Islet precursor cell (in vitro differentiated cells): ENCODE measurements at regions not wholly inside any gene's neighbourhood (a gene's known extent, or its start where the extent isn't known, plus 50 kb on each side); places are given as distances from the start of the nearest gene placed in this dataset.
A peak's percentile ranks its signal among the peaks of the same experiment; 100 is the strongest.

Experiments used
- DNase-seq: peaks from one replicate; pipeline ENCODE4 v3.0.0-alpha.2; 2018

GRCh38 chr6:88558981-88559380, 392.8 kb upstream of the CNR1 start:
- DNase-seq, result no peak

GRCh38 chr6:88556663-88557062, 390.5 kb upstream of the CNR1 start:
- DNase-seq, result no peak

- DNase-seq, result no peak
Observed at GRCh38 chr6:88548891-88549505, 382.9 kb upstream of the CNR1 start.

- no peak for DNase-seq
Observed at GRCh38 chr6:88547768-88548167, 381.6 kb upstream of the CNR1 start.

- DNase-seq, result no peak
Observed at GRCh38 chr6:88545991-88546390, 379.8 kb upstream of the CNR1 start.

- DNase-seq, result no peak
Observed at GRCh38 chr6:88544986-88545612, 379.0 kb upstream of the CNR1 start.

GRCh38 chr6:88539295-88539764, 373.2 kb upstream of the CNR1 start:
- no peak for DNase-seq

- no peak for DNase-seq
Observed at GRCh38 chr6:88538840-88539239, 372.7 kb upstream of the CNR1 start.

GRCh38 chr6:88538130-88538706, 372.1 kb upstream of the CNR1 start:
- DNase-seq, result peak; percentile 78

GRCh38 chr6:88536071-88536625, 370.0 kb upstream of the CNR1 start:
- DNase-seq, result no peak

- DNase-seq, result no peak
Observed at GRCh38 chr6:88535306-88535705, 369.2 kb upstream of the CNR1 start.

GRCh38 chr6:88532241-88532860, 366.2 kb upstream of the CNR1 start:
- DNase-seq, result no peak

GRCh38 chr6:88529726-88530125, 363.6 kb upstream of the CNR1 start:
- no peak for DNase-seq

GRCh38 chr6:88520445-88520844, 354.3 kb upstream of the CNR1 start:
- no peak for DNase-seq

GRCh38 chr6:88520017-88520338, 353.8 kb upstream of the CNR1 start:
- DNase-seq, result no peak

GRCh38 chr6:88519301-88520016, 353.3 kb upstream of the CNR1 start:
- DNase-seq, result no peak

GRCh38 chr6:88517737-88518136, 351.6 kb upstream of the CNR1 start:
- no peak for DNase-seq

- no peak for DNase-seq
Observed at GRCh38 chr6:88513920-88514319, 347.8 kb upstream of the CNR1 start.

GRCh38 chr6:88513471-88513870, 347.3 kb upstream of the CNR1 start:
- no peak for DNase-seq

GRCh38 chr6:88512951-88513350, 346.8 kb upstream of the CNR1 start:
- DNase-seq, result no peak

GRCh38 chr6:88502391-88502790, 336.2 kb upstream of the CNR1 start:
- DNase-seq, result no peak

- DNase-seq, result no peak
Observed at GRCh38 chr6:88499845-88500699, 333.9 kb upstream of the CNR1 start.
